ENCODE measurements at regions not wholly inside any gene's neighbourhood (a gene's known extent, or its start where the extent isn't known, plus 50 kb on each side); places are given as distances from the start of the nearest gene placed in this dataset.

GRCh38 chr2:383178-383577 is 95.3 kb upstream of the ALKAL2 start:
- Histone ChIP-seq H3K27me3 (replicated peaks; ENCODE audit: insufficient read depth) (no peaks in the 10 kb centered on the region), H3K36me3 (no peaks in the 10 kb centered on the region), H3K9me3 (no peaks in the 10 kb centered on the region), H3K4me3 (peak overlapping the region; percentile 48), H3K4me1 (ENCODE audit: control insufficient read depth in 1 of 2, low read depth in 2 of 2) (peaks cover 3 to 13% of the 10 kb centered on the region in 2 donors), H3K27ac (no peak overlapping the region)
- DNase-seq (ENCODE audit: low spot score) (no peak), ATAC-seq (ENCODE audit: insufficient number of reproducible peaks, low FRiP score, low read depth) (no peak)
- TF ChIP-seq CTCF (IDR thresholded peaks at IDR 0.05), result peak; percentile 43

GRCh38 chr2:382728-383022 is 94.8 kb upstream of the ALKAL2 start:
- Histone ChIP-seq H3K4me3 (no peak overlapping the region), H3K4me1 (ENCODE audit: control insufficient read depth in 1 of 2, low read depth in 2 of 2) (peaks cover 3 to 13% of the 10 kb centered on the region in 2 donors), H3K27ac (no peak overlapping the region), H3K36me3 (no peaks in the 10 kb centered on the region), H3K9me3 (peaks cover 5% of the 10 kb centered on the region), H3K27me3 (replicated peaks; ENCODE audit: insufficient read depth) (no peaks in the 10 kb centered on the region)
- DNase-seq (ENCODE audit: low spot score), result no peak
- no peak for ATAC-seq (ENCODE audit: insufficient number of reproducible peaks, low FRiP score, low read depth)
- TF ChIP-seq CTCF (IDR thresholded peaks at IDR 0.05), result no peak

- Histone ChIP-seq H3K27me3 (replicated peaks; ENCODE audit: insufficient read depth) (no peaks in the 10 kb centered on the region), H3K9me3 (peaks cover 5% of the 10 kb centered on the region), H3K36me3 (no peaks in the 10 kb centered on the region), H3K4me1 (ENCODE audit: control insufficient read depth in 1 of 2, low read depth in 2 of 2) (peaks cover 3 to 13% of the 10 kb centered on the region in 2 donors), H3K4me3 (no peak overlapping the region), H3K27ac (no peak overlapping the region)
- ATAC-seq (ENCODE audit: insufficient number of reproducible peaks, low FRiP score, low read depth), result no peak
- DNase-seq (ENCODE audit: low spot score), result no peak
- no peak for TF ChIP-seq CTCF (IDR thresholded peaks at IDR 0.05)
These were observed 94.2 kb upstream of the ALKAL2 start for GRCh38 chr2:381941-382727.

- Histone ChIP-seq H3K4me1 (ENCODE audit: control insufficient read depth in 1 of 2, low read depth in 2 of 2) (peaks cover 6 to 13% of the 10 kb centered on the region in 2 donors), H3K36me3 (no peaks in the 10 kb centered on the region), H3K27me3 (replicated peaks; ENCODE audit: insufficient read depth) (no peaks in the 10 kb centered on the region), H3K27ac (no peak overlapping the region), H3K4me3 (no peak overlapping the region), H3K9me3 (peaks cover 5% of the 10 kb centered on the region)
- no peak for DNase-seq (ENCODE audit: low spot score)
- TF ChIP-seq CTCF (IDR thresholded peaks at IDR 0.05), result no peak
- no peak for ATAC-seq (ENCODE audit: insufficient number of reproducible peaks, low FRiP score, low read depth)
These were observed 93.3 kb upstream of the ALKAL2 start for GRCh38 chr2:381181-381580.

- peaks cover 5% of the 10 kb centered on the region for H3K9me3 ChIP-seq
These were observed 92.9 kb upstream of the ALKAL2 start for GRCh38 chr2:380772-381171.

More at GRCh38 chr2:380772-381171, 92.9 kb upstream of the ALKAL2 start:
- no peaks in the 10 kb centered on the region for H3K36me3 ChIP-seq
- peaks cover 9 to 14% of the 10 kb centered on the region in 2 donors for H3K4me1 ChIP-seq (ENCODE audit: control insufficient read depth in 1 of 2, low read depth in 2 of 2)
- no peaks in the 10 kb centered on the region for H3K27me3 ChIP-seq (replicated peaks; ENCODE audit: insufficient read depth)
- TF ChIP-seq CTCF (IDR thresholded peaks at IDR 0.05), result no peak
- no peak overlapping the region for H3K27ac ChIP-seq
- H3K4me3 ChIP-seq, result no peak overlapping the region
- DNase-seq (ENCODE audit: low spot score) (no peak), ATAC-seq (ENCODE audit: insufficient number of reproducible peaks, low FRiP score, low read depth) (no peak)
